ENCODE measurements at regions not wholly inside any gene's neighbourhood (a gene's known extent, or its start where the extent isn't known, plus 50 kb on each side); places are given as distances from the start of the nearest gene placed in this dataset.

DNA sequence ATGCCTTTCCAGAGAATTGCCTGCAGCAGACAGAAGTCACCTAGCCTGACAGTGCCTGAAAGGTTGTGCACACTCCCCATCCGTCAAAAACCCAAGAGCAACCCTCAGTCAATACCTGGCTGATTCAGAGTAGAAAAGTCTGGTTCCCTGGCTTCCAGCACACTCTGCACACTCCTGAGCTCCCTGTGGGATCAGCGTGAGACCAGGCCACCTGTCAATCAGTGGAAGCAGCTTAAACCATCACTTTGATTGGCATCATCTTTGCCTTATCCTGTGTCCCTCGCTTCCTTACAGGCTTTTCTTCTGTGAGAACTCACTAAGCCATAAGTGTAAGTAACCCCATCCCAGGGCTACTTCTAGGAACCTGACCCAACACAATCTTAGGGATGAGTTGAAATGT lies 109.8 kb downstream of the ACTL7B start:
- TF ChIP-seq POLR2A (IDR thresholded peaks at IDR 0.05) (no peak), EP300 (IDR thresholded peaks at IDR 0.05) (no peak)
- TF ChIP-seq, protein P1, sequence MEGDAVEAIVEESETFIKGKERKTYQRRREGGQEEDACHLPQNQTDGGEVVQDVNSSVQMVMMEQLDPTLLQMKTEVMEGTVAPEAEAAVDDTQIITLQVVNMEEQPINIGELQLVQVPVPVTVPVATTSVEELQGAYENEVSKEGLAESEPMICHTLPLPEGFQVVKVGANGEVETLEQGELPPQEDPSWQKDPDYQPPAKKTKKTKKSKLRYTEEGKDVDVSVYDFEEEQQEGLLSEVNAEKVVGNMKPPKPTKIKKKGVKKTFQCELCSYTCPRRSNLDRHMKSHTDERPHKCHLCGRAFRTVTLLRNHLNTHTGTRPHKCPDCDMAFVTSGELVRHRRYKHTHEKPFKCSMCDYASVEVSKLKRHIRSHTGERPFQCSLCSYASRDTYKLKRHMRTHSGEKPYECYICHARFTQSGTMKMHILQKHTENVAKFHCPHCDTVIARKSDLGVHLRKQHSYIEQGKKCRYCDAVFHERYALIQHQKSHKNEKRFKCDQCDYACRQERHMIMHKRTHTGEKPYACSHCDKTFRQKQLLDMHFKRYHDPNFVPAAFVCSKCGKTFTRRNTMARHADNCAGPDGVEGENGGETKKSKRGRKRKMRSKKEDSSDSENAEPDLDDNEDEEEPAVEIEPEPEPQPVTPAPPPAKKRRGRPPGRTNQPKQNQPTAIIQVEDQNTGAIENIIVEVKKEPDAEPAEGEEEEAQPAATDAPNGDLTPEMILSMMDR (IDR thresholded peaks at IDR 0.05): no peak
